GM18907 (cell line): ENCODE measurements at regions not wholly inside any gene's neighbourhood (a gene's known extent, or its start where the extent isn't known, plus 50 kb on each side); places are given as distances from the start of the nearest gene placed in this dataset.
"Not testable (repeated sequence)": the region's sequence is repeated elsewhere in the genome, so short reads cannot be mapped to it uniquely, and the experiment has no call there.

Source experiments
- ATAC-seq: cut with Tn5 transposase; IDR thresholded peaks from one replicate; pipeline ENCODE4 v1.9.1; 2021; ENCODE audit warnings: mild to moderate bottlenecking, moderate library complexity; ENCODE audit not compliant: unreplicated experiment

- ATAC-seq, result no peak
Measured at GRCh38 chr3:187795207-187795960, 50.1 kb upstream of the BCL6 start.

- no peak for ATAC-seq
Measured at GRCh38 chr3:187798126-187798525, 52.9 kb upstream of the BCL6 start.

GRCh38 chr3:187798531-187799530, 53.6 kb upstream of the BCL6 start:
- ATAC-seq, result no peak

- peak; percentile 60 for ATAC-seq
Measured at GRCh38 chr3:187799942-187800641, 54.8 kb upstream of the BCL6 start.

GRCh38 chr3:187801152-187801551, 55.9 kb upstream of the BCL6 start:
- no peak for ATAC-seq

- ATAC-seq, result no peak
Measured at GRCh38 chr3:187802203-187802927, 57.1 kb upstream of the BCL6 start.

GRCh38 chr3:187802928-187803259, 57.6 kb upstream of the BCL6 start:
- ATAC-seq, result peak; percentile 90

GRCh38 chr3:187804120-187804744, 59.0 kb upstream of the BCL6 start:
- ATAC-seq, result no peak

- no peak for ATAC-seq
Measured at GRCh38 chr3:187804745-187805121, 59.5 kb upstream of the BCL6 start.

GRCh38 chr3:187805774-187806173, 60.5 kb upstream of the BCL6 start:
- ATAC-seq, result no peak

GRCh38 chr3:187807086-187807862, 62.0 kb upstream of the BCL6 start:
- no peak for ATAC-seq

- no peak for ATAC-seq
Measured at GRCh38 chr3:187808527-187808895, 63.2 kb upstream of the BCL6 start.

- ATAC-seq, result no peak
Measured at GRCh38 chr3:187809612-187809991, 64.3 kb upstream of the BCL6 start.

- no peak for ATAC-seq
Measured at GRCh38 chr3:187810021-187810446, 64.8 kb upstream of the BCL6 start.

- ATAC-seq, result no peak
Measured at GRCh38 chr3:187811585-187812250, 66.5 kb upstream of the BCL6 start.

- ATAC-seq, result no peak
Measured at GRCh38 chr3:187812496-187812895, 67.2 kb upstream of the BCL6 start.

- ATAC-seq, result no peak
Measured at GRCh38 chr3:187813198-187813597, 67.9 kb upstream of the BCL6 start.

GRCh38 chr3:187817766-187818165, 72.5 kb upstream of the BCL6 start:
- not testable (repeated sequence) for ATAC-seq
